ENCODE measurements at regions not wholly inside any gene's neighbourhood (a gene's known extent, or its start where the extent isn't known, plus 50 kb on each side); places are given as distances from the start of the nearest gene placed in this dataset.

- Histone ChIP-seq H3K79me2 (ENCODE audit: insufficient read depth, low read length) (no peaks in the 10 kb centered on the region), H3K36me3 (ENCODE audit: insufficient read depth, low read length) (no peaks in the 10 kb centered on the region), H3K4me1 (ENCODE audit: insufficient read depth, low read length, poor library complexity, severe bottlenecking) (no peaks in the 10 kb centered on the region), H3F3A (ENCODE audit: low read depth) (no peaks in the 10 kb centered on the region), H2AFZ (ENCODE audit: low read length) (no peak overlapping the region), H3K9ac (ENCODE audit: low read depth, low read length, poor library complexity, severe bottlenecking) (no peak overlapping the region), H3K9me2 (replicated peaks; ENCODE audit: low read depth, low read length) (no peaks in the 10 kb centered on the region), H4K20me1 (ENCODE audit: insufficient read depth, low read length, poor library complexity, severe bottlenecking) (no peaks in the 10 kb centered on the region), H3K4me3 (ENCODE audit: low read length, poor library complexity, severe bottlenecking) (no peak overlapping the region), H3K27me3 (ENCODE audit: insufficient read depth, low read length, poor library complexity, severe bottlenecking) (no peaks in the 10 kb centered on the region), H3K4me2 (ENCODE audit: low read depth, low read length, poor library complexity, severe bottlenecking) (no peak overlapping the region), H3K9me3 (ENCODE audit: insufficient read depth, low read depth, low read length) (no peaks in the 10 kb centered on the region)
- no peak for TF ChIP-seq EZH2phosphoT487 (IDR thresholded peaks at IDR 0.05; ENCODE audit: borderline replicate concordance)
- TF ChIP-seq CTCF (conservative IDR thresholded peaks at IDR 0.05; ENCODE audit: low read length), result no peak
Measured at GRCh38 chr9:115254287-115255180, 136.6 kb upstream of the TNC start.

GRCh38 chr9:115261656-115262081, 143.7 kb upstream of the TNC start:
- Histone ChIP-seq H3K4me3 (ENCODE audit: low read length, poor library complexity, severe bottlenecking) (no peak overlapping the region), H3K36me3 (ENCODE audit: insufficient read depth, low read length) (no peaks in the 10 kb centered on the region), H3K27me3 (ENCODE audit: insufficient read depth, low read length, poor library complexity, severe bottlenecking) (no peaks in the 10 kb centered on the region), H4K20me1 (ENCODE audit: insufficient read depth, low read length, poor library complexity, severe bottlenecking) (no peaks in the 10 kb centered on the region), H3K9me2 (replicated peaks; ENCODE audit: low read depth, low read length) (no peaks in the 10 kb centered on the region), H3F3A (ENCODE audit: low read depth) (no peaks in the 10 kb centered on the region), H3K9ac (ENCODE audit: low read depth, low read length, poor library complexity, severe bottlenecking) (no peak overlapping the region), H2AFZ (ENCODE audit: low read length) (no peak overlapping the region), H3K4me2 (ENCODE audit: low read depth, low read length, poor library complexity, severe bottlenecking) (no peak overlapping the region), H3K4me1 (ENCODE audit: insufficient read depth, low read length, poor library complexity, severe bottlenecking) (no peaks in the 10 kb centered on the region), H3K79me2 (ENCODE audit: insufficient read depth, low read length) (no peaks in the 10 kb centered on the region), H3K9me3 (ENCODE audit: insufficient read depth, low read depth, low read length) (no peaks in the 10 kb centered on the region)
- no peak for TF ChIP-seq EZH2phosphoT487 (IDR thresholded peaks at IDR 0.05; ENCODE audit: borderline replicate concordance)
- no peak for TF ChIP-seq CTCF (conservative IDR thresholded peaks at IDR 0.05; ENCODE audit: low read length)

GRCh38 chr9:115262477-115262876, 144.5 kb upstream of the TNC start:
- Histone ChIP-seq H3K79me2 (ENCODE audit: insufficient read depth, low read length) (no peaks in the 10 kb centered on the region), H4K20me1 (ENCODE audit: insufficient read depth, low read length, poor library complexity, severe bottlenecking) (no peaks in the 10 kb centered on the region), H3F3A (ENCODE audit: low read depth) (no peaks in the 10 kb centered on the region), H3K4me2 (ENCODE audit: low read depth, low read length, poor library complexity, severe bottlenecking) (no peak overlapping the region), H3K9me3 (ENCODE audit: insufficient read depth, low read depth, low read length) (no peaks in the 10 kb centered on the region), H3K27me3 (ENCODE audit: insufficient read depth, low read length, poor library complexity, severe bottlenecking) (no peaks in the 10 kb centered on the region), H3K4me1 (ENCODE audit: insufficient read depth, low read length, poor library complexity, severe bottlenecking) (no peaks in the 10 kb centered on the region), H3K36me3 (ENCODE audit: insufficient read depth, low read length) (no peaks in the 10 kb centered on the region), H2AFZ (ENCODE audit: low read length) (no peak overlapping the region), H3K9ac (ENCODE audit: low read depth, low read length, poor library complexity, severe bottlenecking) (no peak overlapping the region), H3K4me3 (ENCODE audit: low read length, poor library complexity, severe bottlenecking) (no peak overlapping the region), H3K9me2 (replicated peaks; ENCODE audit: low read depth, low read length) (no peaks in the 10 kb centered on the region)
- TF ChIP-seq EZH2phosphoT487 (IDR thresholded peaks at IDR 0.05; ENCODE audit: borderline replicate concordance), result no peak
- TF ChIP-seq CTCF (conservative IDR thresholded peaks at IDR 0.05; ENCODE audit: low read length), result no peak

Data from Loucy (cell line).